ENCODE measurements at regions not wholly inside any gene's neighbourhood (a gene's known extent, or its start where the extent isn't known, plus 50 kb on each side); places are given as distances from the start of the nearest gene placed in this dataset.
A peak's percentile ranks its signal among the peaks of the same experiment; 100 is the strongest.

DNA sequence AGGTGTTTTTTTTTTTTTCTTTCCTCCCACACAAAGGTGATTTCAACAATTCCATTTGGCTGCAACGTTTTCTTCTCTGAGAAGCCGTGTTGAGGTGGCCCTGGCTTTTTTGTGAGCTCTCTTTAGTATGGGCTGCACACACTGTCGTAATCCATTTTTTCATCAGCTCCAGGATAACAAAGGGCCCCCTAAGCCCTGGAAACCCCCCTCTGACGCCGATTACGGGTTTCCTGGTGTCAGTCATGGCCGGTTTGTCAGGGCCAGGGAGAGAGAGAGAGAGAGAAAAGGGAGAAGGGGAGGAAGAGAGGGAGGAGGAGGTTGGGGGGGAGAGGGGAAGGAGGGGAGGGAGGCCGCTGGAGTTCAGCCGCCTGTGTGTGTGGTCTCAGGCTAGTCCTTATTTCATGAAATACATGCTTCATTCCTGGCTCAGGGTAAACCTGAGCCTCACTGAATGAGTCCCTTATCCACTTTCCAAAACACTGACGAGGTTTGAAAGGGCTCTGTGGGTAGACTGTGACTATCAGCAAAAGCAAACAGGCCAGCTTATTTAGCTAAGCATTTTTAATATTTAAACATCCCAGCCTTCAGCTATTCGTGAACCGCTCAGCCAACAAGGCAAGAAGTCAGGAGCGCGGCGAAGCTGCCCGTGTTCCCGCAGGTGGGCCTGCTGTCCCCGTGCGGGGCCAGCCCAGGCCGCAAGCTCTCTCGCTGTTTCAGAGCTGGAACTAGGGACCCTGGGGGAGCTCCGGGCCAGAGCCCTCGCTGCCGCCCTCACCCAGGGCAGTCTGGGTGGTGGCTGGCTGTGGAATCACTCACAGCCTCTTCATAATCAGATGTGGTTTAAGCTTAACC lies 172.8 kb downstream of the ERCC6L2 start:
- intact Hi-C loops (cut with micrococcal nuclease): no loop called here
- no peak for TF ChIP-seq CTCF (IDR thresholded peaks at IDR 0.05; ENCODE audit: borderline replicate concordance)
- H3K27me3 ChIP-seq (ENCODE audit: low read depth): peaks cover 34% of the 10 kb centered on the region
- H3K4me1 ChIP-seq: no peaks in the 10 kb centered on the region
- H3K9me3 ChIP-seq (replicated peaks): no peaks in the 10 kb centered on the region
- H3K4me3 ChIP-seq: no peak overlapping the region
- no peaks in the 10 kb centered on the region for H3K36me3 ChIP-seq
- DNase-seq: no peak
- H3K27ac ChIP-seq (replicated peaks): peak overlapping the region; percentile 40

DNA sequence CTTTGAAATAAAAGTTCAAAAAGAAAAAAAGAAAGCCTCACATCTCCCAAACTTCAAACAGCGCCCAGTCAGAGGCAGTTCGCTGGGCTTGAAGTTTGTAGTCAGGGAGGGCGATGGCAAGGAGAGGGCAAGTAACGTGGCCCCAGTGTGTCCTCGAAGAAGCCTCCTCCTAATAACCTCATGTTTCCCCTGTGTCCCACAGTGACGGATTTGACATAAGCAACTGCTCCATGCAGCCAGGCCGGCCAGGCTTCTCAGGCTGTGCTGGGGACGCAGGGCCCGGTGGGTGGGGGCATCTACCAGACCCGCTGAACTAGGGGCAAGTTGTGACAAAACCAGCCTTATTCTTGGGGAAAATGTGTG lies 172.2 kb downstream of the ERCC6L2 start:
- Histone ChIP-seq H3K4me3 (no peak overlapping the region), H3K36me3 (no peaks in the 10 kb centered on the region), H3K9me3 (replicated peaks) (no peaks in the 10 kb centered on the region), H3K27me3 (ENCODE audit: low read depth) (peaks cover 34% of the 10 kb centered on the region), H3K4me1 (no peaks in the 10 kb centered on the region), H3K27ac (replicated peaks) (no peak overlapping the region)
- TF ChIP-seq CTCF (IDR thresholded peaks at IDR 0.05; ENCODE audit: borderline replicate concordance): no peak
- intact Hi-C loops (cut with micrococcal nuclease): no loop called here
- DNase-seq: no peak

- Histone ChIP-seq H3K27me3 (ENCODE audit: low read depth) (peaks cover 34% of the 10 kb centered on the region), H3K4me1 (no peaks in the 10 kb centered on the region), H3K9me3 (replicated peaks) (no peaks in the 10 kb centered on the region), H3K4me3 (no peak overlapping the region), H3K36me3 (no peaks in the 10 kb centered on the region), H3K27ac (replicated peaks) (no peak overlapping the region)
- no peak for TF ChIP-seq CTCF (IDR thresholded peaks at IDR 0.05; ENCODE audit: borderline replicate concordance)
- intact Hi-C loops (cut with micrococcal nuclease): no loop called here
- no peak for DNase-seq
These were observed 171.7 kb downstream of the ERCC6L2 start for GRCh38 chr9:96047116-96047639.

DNA sequence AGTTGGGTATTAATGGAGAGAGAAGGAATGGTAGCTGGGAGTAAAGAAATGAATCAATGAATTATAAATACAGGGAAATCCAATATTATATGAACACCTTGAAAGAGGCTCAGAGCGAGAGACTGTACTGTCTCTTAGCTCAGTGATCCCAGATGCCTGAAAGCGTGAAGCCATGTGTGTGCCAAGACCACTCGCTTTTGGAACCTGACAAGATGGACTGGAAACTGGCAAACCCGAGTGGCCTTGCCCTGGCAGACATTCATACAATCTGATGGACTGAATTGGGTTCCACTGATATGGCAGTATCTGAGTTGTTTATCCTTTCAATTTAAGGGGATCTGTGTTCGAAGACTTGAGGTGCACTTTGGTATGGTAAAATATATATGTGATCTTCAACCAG lies 170.3 kb downstream of the ERCC6L2 start:
- no peak for DNase-seq
- H3K4me1 ChIP-seq: no peaks in the 10 kb centered on the region
- no peak overlapping the region for H3K27ac ChIP-seq (replicated peaks)
- intact Hi-C loops (cut with micrococcal nuclease): no loop called here
- H3K9me3 ChIP-seq (replicated peaks): no peaks in the 10 kb centered on the region
- peaks cover 34% of the 10 kb centered on the region for H3K27me3 ChIP-seq (ENCODE audit: low read depth)
- no peak overlapping the region for H3K4me3 ChIP-seq
- no peaks in the 10 kb centered on the region for H3K36me3 ChIP-seq
- TF ChIP-seq CTCF (IDR thresholded peaks at IDR 0.05; ENCODE audit: borderline replicate concordance): no peak

GRCh38 chr9:96044401-96044800 lies 168.9 kb downstream of the ERCC6L2 start:
- Histone ChIP-seq H3K9me3 (replicated peaks) (no peaks in the 10 kb centered on the region), H3K27ac (replicated peaks) (no peak overlapping the region), H3K4me1 (no peaks in the 10 kb centered on the region), H3K4me3 (no peak overlapping the region), H3K27me3 (ENCODE audit: low read depth) (peaks cover 21% of the 10 kb centered on the region), H3K36me3 (no peaks in the 10 kb centered on the region)
- intact Hi-C loops (cut with micrococcal nuclease): no loop called here
- no peak for DNase-seq
- no peak for TF ChIP-seq CTCF (IDR thresholded peaks at IDR 0.05; ENCODE audit: borderline replicate concordance)

Data from left ventricle myocardium inferior (tissue), 1 donor.